ENCODE measurements at regions not wholly inside any gene's neighbourhood (a gene's known extent, or its start where the extent isn't known, plus 50 kb on each side); places are given as distances from the start of the nearest gene placed in this dataset.
"Not testable (repeated sequence)": the region's sequence is repeated elsewhere in the genome, so short reads cannot be mapped to it uniquely, and the experiment has no call there.

GRCh38 chr4:33979781-33980180 lies 2264.5 kb downstream of the ARAP2 start:
- H3K23ac ChIP-seq (ENCODE audit: insufficient read length); H4K91ac ChIP-seq (replicated peaks; ENCODE audit: insufficient read length, low read length); H4K8ac ChIP-seq (ENCODE audit: extremely low read depth, insufficient read depth, low read length); H3K9me3 ChIP-seq (ENCODE audit: insufficient read depth in 2 of 2, low read depth in 1 of 2, low read length in 1 of 2); H3K18ac ChIP-seq (ENCODE audit: extremely low read depth, low read length); H4K20me1 ChIP-seq (replicated peaks in 1 of 2; ENCODE audit: control insufficient read depth in 1 of 2, insufficient read depth in 2 of 2, low read length in 2 of 2); H3K27ac ChIP-seq (ENCODE audit: low read depth, low read length); H2BK12ac ChIP-seq (ENCODE audit: low read depth, low read length); H3K23me2 ChIP-seq (ENCODE audit: low read depth, low read length); H3K4me1 ChIP-seq (replicated peaks in 1 of 4; ENCODE audit: control insufficient read depth in 3 of 4, insufficient read depth in 4 of 4, low read length in 3 of 4); H2BK15ac ChIP-seq (ENCODE audit: low read length); H2BK20ac ChIP-seq (ENCODE audit: low read length); H3K4me2 ChIP-seq (ENCODE audit: insufficient read depth in 1 of 2, low read depth in 2 of 2, low read length in 2 of 2); H3K79me1 ChIP-seq (ENCODE audit: low read depth, low read length); H4K5ac ChIP-seq (ENCODE audit: insufficient read length, low read depth, low read length); H3K14ac ChIP-seq (ENCODE audit: insufficient read length); FAIRE-seq; H2BK120ac ChIP-seq (replicated peaks; ENCODE audit: low read depth, low read length); H2AK5ac ChIP-seq (ENCODE audit: low read depth, low read length); POLR2A ChIA-PET (ENCODE audit: partially characterized antibody); H3K56ac ChIP-seq (replicated peaks; ENCODE audit: insufficient read length, low read depth, low read length); DNase-seq (ENCODE audit: low read depth in 1 of 2, low spot score in 2 of 2); H2BK5ac ChIP-seq (ENCODE audit: low read depth, low read length); H2AFZ ChIP-seq (ENCODE audit: low read length); H3K27me3 ChIP-seq (replicated peaks in 1 of 4; ENCODE audit: control insufficient read depth in 3 of 4, extremely low read depth in 1 of 4, insufficient read depth in 3 of 4, low read length in 3 of 4); H3K36me3 ChIP-seq (ENCODE audit: control insufficient read depth in 2 of 4, insufficient read depth in 4 of 4, low read length in 3 of 4); H3K79me2 ChIP-seq (ENCODE audit: control insufficient read depth in 1 of 2, insufficient read depth in 2 of 2, low read length in 2 of 2); H3K9ac ChIP-seq (replicated peaks in 1 of 4; ENCODE audit: extremely low read depth in 1 of 4, low read depth in 3 of 4, low read length in 3 of 4); H3K4me3 ChIP-seq (ENCODE audit: extremely low read depth in 1 of 4, insufficient read depth in 2 of 4, low read depth in 3 of 4, low read length in 4 of 4); H3K4ac ChIP-seq (replicated peaks; ENCODE audit: insufficient read length, low read depth, low read length): not testable (repeated sequence)
- CTCF ChIA-PET (ENCODE audit: partially characterized antibody): interaction anchor here (1.2 kb wide), 1 partner anchor 25 kb away, joined by 3 read pairs; no protein-coding TSS in a partner anchor
- WGBS, 2 experiments (ENCODE audit: extremely low coverage in 1 of 2, insufficient coverage in 1 of 2, insufficient read length in 1 of 2, insufficient replicate concordance in 2 of 2, low coverage in 1 of 2, low lambda C conversion rate in 2 of 2, missing lambda C conversion rate in 1 of 2): 92% methylated on average over 4 of the region's 4 CpGs; no CpG with 5 or more reads in 1 of the 2 experiments
